ENCODE measurements at regions not wholly inside any gene's neighbourhood (a gene's known extent, or its start where the extent isn't known, plus 50 kb on each side); places are given as distances from the start of the nearest gene placed in this dataset.

GRCh38 chr4:131119661-131120060 is 2023.7 kb downstream of the C4orf33 start:
- no peak for TF ChIP-seq YY1 (IDR thresholded peaks at IDR 0.05; ENCODE audit: low read depth, low read length)
- TF ChIP-seq POLR2AphosphoS5 (IDR thresholded peaks at IDR 0.05; ENCODE audit: low read length): no peak
- TF ChIP-seq SIN3A (IDR thresholded peaks at IDR 0.05; ENCODE audit: low read depth, low read length): no peak
- no peak for TF ChIP-seq NR2C2 (IDR thresholded peaks at IDR 0.05; ENCODE audit: borderline replicate concordance, control insufficient read depth, insufficient read length, low read depth)
- TF ChIP-seq CTCF (IDR thresholded peaks at IDR 0.05 in 2 of 3, conservative IDR thresholded peaks at IDR 0.05 in 1 of 3; ENCODE audit: control insufficient read depth in 2 of 3, extremely low read depth in 1 of 3, insufficient read depth in 1 of 3, low read depth in 3 of 3, low read length in 3 of 3): no peak
- TF ChIP-seq EP300 (IDR thresholded peaks at IDR 0.05; ENCODE audit: borderline replicate concordance in 1 of 2, control insufficient read depth in 1 of 2, low read depth in 2 of 2, low read length in 2 of 2): no peak
- TF ChIP-seq EZH2 (IDR thresholded peaks at IDR 0.05; ENCODE audit: borderline replicate concordance, control insufficient read depth, low read depth, low read length): no peak
- TF ChIP-seq SREBF2 (IDR thresholded peaks at IDR 0.05; ENCODE audit: low read length): no peak
- no peak for TF ChIP-seq SMAD5 (IDR thresholded peaks at IDR 0.05; ENCODE audit: low read depth)
- no peak for TF ChIP-seq FOXK2 (IDR thresholded peaks at IDR 0.05)

All from GM12878 (cell line).